ENCODE measurements at regions not wholly inside any gene's neighbourhood (a gene's known extent, or its start where the extent isn't known, plus 50 kb on each side); places are given as distances from the start of the nearest gene placed in this dataset.
"Not testable (repeated sequence)": the region's sequence is repeated elsewhere in the genome, so short reads cannot be mapped to it uniquely, and the experiment has no call there.

DNA sequence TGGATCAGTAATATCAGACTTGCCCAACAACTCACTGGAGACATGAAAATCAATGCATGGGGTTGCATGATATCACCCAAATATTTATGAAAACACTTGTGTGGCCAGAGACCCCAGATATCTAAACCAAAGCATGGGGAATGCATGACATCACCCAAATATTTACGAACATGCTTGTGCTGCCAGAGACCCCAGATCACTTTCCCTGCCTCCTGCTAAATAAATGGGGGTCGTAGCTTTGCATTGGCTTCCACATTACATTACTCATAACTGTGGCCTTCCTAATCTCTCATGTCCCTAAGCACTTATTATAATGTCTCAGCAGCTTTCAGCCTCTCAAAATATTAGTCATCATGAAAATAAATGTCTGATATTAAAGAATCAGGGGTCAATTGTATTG, 838.0 kb upstream of the DEFB115 start:
- Histone ChIP-seq H3K4me1 (ENCODE audit: control insufficient read depth, insufficient read depth, low read length) (no peaks in the 10 kb centered on the region), H3K27ac (ENCODE audit: low read length) (no peak overlapping the region), H3K36me3 (ENCODE audit: control insufficient read depth, insufficient read depth, low read length) (no peaks in the 10 kb centered on the region), H3K27me3 (ENCODE audit: control insufficient read depth, insufficient read depth, low read length) (no peaks in the 10 kb centered on the region), H3K9me3 (ENCODE audit: control insufficient read depth, low read depth, low read length) (no peaks in the 10 kb centered on the region), H3K4me3 (ENCODE audit: low read length) (no peak overlapping the region)
- 67% methylated on average over 1 of the region's 2 CpGs for WGBS (ENCODE audit: insufficient coverage, low lambda C conversion rate)
- no peak for DNase-seq

- H3K4me3 ChIP-seq (ENCODE audit: low read length); H3K27me3 ChIP-seq (ENCODE audit: control insufficient read depth, insufficient read depth, low read length); DNase-seq; H3K36me3 ChIP-seq (ENCODE audit: control insufficient read depth, insufficient read depth, low read length); H3K4me1 ChIP-seq (ENCODE audit: control insufficient read depth, insufficient read depth, low read length); H3K27ac ChIP-seq (ENCODE audit: low read length); H3K9me3 ChIP-seq (ENCODE audit: control insufficient read depth, low read depth, low read length): not testable (repeated sequence)
- 87% methylated on average over 4 of the region's 7 CpGs for WGBS (ENCODE audit: insufficient coverage, low lambda C conversion rate)
These were observed 837.5 kb upstream of the DEFB115 start for GRCh38 chr20:30419871-30420420.

Data from large intestine (tissue), 3 donors.